ENCODE measurements at regions not wholly inside any gene's neighbourhood (a gene's known extent, or its start where the extent isn't known, plus 50 kb on each side); places are given as distances from the start of the nearest gene placed in this dataset.
"Not testable (repeated sequence)": the region's sequence is repeated elsewhere in the genome, so short reads cannot be mapped to it uniquely, and the experiment has no call there.

DNA sequence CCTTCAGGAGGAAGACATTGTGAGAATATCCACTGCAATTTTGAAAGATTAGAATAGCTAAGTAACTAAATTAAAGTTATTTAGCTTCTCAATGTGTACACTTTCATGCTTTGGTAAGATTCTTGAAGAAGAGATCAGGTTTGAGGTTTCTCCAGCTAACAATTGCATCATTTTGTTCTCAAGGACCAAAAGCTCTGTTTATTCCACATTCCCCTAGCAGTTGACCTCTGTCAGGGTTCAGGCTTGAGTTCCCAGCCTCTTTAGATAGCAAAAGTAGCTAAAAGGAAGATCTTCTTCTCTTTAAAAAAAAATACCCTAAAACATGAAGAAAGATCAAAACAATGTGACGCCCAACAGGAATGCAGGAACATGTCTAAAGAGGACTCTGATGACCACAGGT, 179.4 kb upstream of the IGFBP3 start:
- Histone ChIP-seq H3K27ac (ENCODE audit: low read depth, low read length) (no peak overlapping the region), H3K4me1 (ENCODE audit: control insufficient read depth, insufficient read depth, low read length) (no peaks in the 10 kb centered on the region), H3K27me3 (ENCODE audit: control insufficient read depth, insufficient read depth, low read length) (no peaks in the 10 kb centered on the region), H3K36me3 (ENCODE audit: control insufficient read depth, insufficient read depth, low read length) (no peaks in the 10 kb centered on the region), H3K9me3 (ENCODE audit: control insufficient read depth, insufficient read depth, low read length) (no peaks in the 10 kb centered on the region), H3K4me3 (ENCODE audit: low read depth, low read length) (no peak overlapping the region)
- 100% methylated on average over 1 of the region's 1 CpG for WGBS (ENCODE audit: insufficient coverage)
- no peak for DNase-seq (ENCODE audit: low read depth in 4 of 6, low spot score in 6 of 6)

- DNase-seq (ENCODE audit: low read depth in 4 of 6, low spot score in 6 of 6), result no peak
- WGBS (ENCODE audit: insufficient coverage), result no CpG with 5 or more reads among the region's 1 CpG
These were observed 178.0 kb upstream of the IGFBP3 start for GRCh38 chr7:46099076-46099475.

GRCh38 chr7:46091071-46091470, 170.0 kb upstream of the IGFBP3 start:
- Histone ChIP-seq H3K9me3 (ENCODE audit: control insufficient read depth, insufficient read depth, low read length) (no peaks in the 10 kb centered on the region), H3K27ac (ENCODE audit: low read depth, low read length) (no peak overlapping the region), H3K4me3 (ENCODE audit: low read depth, low read length) (no peak overlapping the region), H3K36me3 (ENCODE audit: control insufficient read depth, insufficient read depth, low read length) (no peaks in the 10 kb centered on the region), H3K4me1 (ENCODE audit: control insufficient read depth, insufficient read depth, low read length) (no peaks in the 10 kb centered on the region), H3K27me3 (ENCODE audit: control insufficient read depth, insufficient read depth, low read length) (no peaks in the 10 kb centered on the region)
- no CpG with 5 or more reads among the region's 1 CpG for WGBS (ENCODE audit: insufficient coverage)
- no peak for DNase-seq (ENCODE audit: low read depth in 4 of 6, low spot score in 6 of 6)

More at GRCh38 chr7:46099076-46099475, 178.0 kb upstream of the IGFBP3 start:
- Histone ChIP-seq H3K9me3 (ENCODE audit: control insufficient read depth, insufficient read depth, low read length) (no peaks in the 10 kb centered on the region), H3K36me3 (ENCODE audit: control insufficient read depth, insufficient read depth, low read length) (no peaks in the 10 kb centered on the region), H3K4me3 (ENCODE audit: low read depth, low read length) (no peak overlapping the region), H3K4me1 (ENCODE audit: control insufficient read depth, insufficient read depth, low read length) (no peaks in the 10 kb centered on the region), H3K27ac (ENCODE audit: low read depth, low read length) (no peak overlapping the region), H3K27me3 (ENCODE audit: control insufficient read depth, insufficient read depth, low read length) (no peaks in the 10 kb centered on the region)

- Histone ChIP-seq H3K4me3 (ENCODE audit: low read depth, low read length) (no peak overlapping the region), H3K36me3 (ENCODE audit: control insufficient read depth, insufficient read depth, low read length) (no peaks in the 10 kb centered on the region), H3K4me1 (ENCODE audit: control insufficient read depth, insufficient read depth, low read length) (no peaks in the 10 kb centered on the region), H3K27ac (ENCODE audit: low read depth, low read length) (no peak overlapping the region), H3K27me3 (ENCODE audit: control insufficient read depth, insufficient read depth, low read length) (no peaks in the 10 kb centered on the region), H3K9me3 (ENCODE audit: control insufficient read depth, insufficient read depth, low read length) (no peaks in the 10 kb centered on the region)
- DNase-seq (ENCODE audit: low read depth in 4 of 6, low spot score in 6 of 6), result no peak
- no CpG with 5 or more reads among the region's 1 CpG for WGBS (ENCODE audit: insufficient coverage)
These were observed 168.2 kb upstream of the IGFBP3 start for GRCh38 chr7:46089281-46089680.

GRCh38 chr7:46088486-46088885, 167.4 kb upstream of the IGFBP3 start:
- not testable (repeated sequence) for H3K4me1 ChIP-seq (ENCODE audit: control insufficient read depth, insufficient read depth, low read length); H3K27ac ChIP-seq (ENCODE audit: low read depth, low read length); H3K36me3 ChIP-seq (ENCODE audit: control insufficient read depth, insufficient read depth, low read length); H3K27me3 ChIP-seq (ENCODE audit: control insufficient read depth, insufficient read depth, low read length); DNase-seq (ENCODE audit: low read depth in 4 of 6, low spot score in 6 of 6); H3K4me3 ChIP-seq (ENCODE audit: low read depth, low read length); H3K9me3 ChIP-seq (ENCODE audit: control insufficient read depth, insufficient read depth, low read length)
- 96% methylated on average over 2 of the region's 2 CpGs for WGBS (ENCODE audit: insufficient coverage)

DNA sequence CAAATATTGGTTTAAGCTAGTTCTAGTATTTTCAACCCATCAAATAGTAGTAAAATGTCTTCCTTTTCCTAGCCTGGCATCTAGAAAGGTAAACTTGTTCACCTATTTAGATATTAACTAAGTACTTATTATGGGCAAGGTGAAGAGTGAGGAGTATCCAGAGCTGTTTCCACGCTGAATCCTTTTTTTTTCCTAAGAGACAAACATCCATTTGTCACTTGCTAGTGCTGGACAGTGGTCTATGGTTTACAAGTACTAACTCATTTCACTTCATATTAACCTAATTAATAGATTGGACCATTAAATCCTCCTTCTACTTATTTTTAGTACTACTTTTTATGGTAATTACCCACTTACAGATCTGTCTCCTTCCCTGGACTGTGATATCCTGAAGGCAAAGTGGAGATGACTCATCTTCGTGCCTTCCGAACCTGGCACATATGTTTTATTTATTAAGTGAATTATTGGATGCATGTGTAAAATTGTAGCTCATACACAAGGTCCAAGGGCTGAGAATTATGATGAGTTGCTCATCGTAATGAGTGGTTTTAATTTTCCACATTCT, 159.6 kb upstream of the IGFBP3 start:
- Histone ChIP-seq H3K27me3 (ENCODE audit: control insufficient read depth, insufficient read depth, low read length) (no peaks in the 10 kb centered on the region), H3K36me3 (ENCODE audit: control insufficient read depth, insufficient read depth, low read length) (no peaks in the 10 kb centered on the region), H3K27ac (ENCODE audit: low read depth, low read length) (no peak overlapping the region), H3K9me3 (ENCODE audit: control insufficient read depth, insufficient read depth, low read length) (no peaks in the 10 kb centered on the region), H3K4me3 (ENCODE audit: low read depth, low read length) (no peak overlapping the region), H3K4me1 (ENCODE audit: control insufficient read depth, insufficient read depth, low read length) (no peaks in the 10 kb centered on the region)
- DNase-seq (ENCODE audit: low read depth in 4 of 6, low spot score in 6 of 6), result no peak
- no CpG with 5 or more reads among the region's 4 CpGs for WGBS (ENCODE audit: insufficient coverage)

- WGBS (ENCODE audit: insufficient coverage), result no CpG with 5 or more reads among the region's 2 CpGs
- H3K4me3 ChIP-seq (ENCODE audit: low read depth, low read length), result no peak overlapping the region
These were observed 158.3 kb upstream of the IGFBP3 start for GRCh38 chr7:46079421-46079820.

GRCh38 chr7:46076527-46076926, 155.5 kb upstream of the IGFBP3 start:
- Histone ChIP-seq H3K27ac (ENCODE audit: low read depth, low read length) (no peak overlapping the region), H3K4me1 (ENCODE audit: control insufficient read depth, insufficient read depth, low read length) (no peaks in the 10 kb centered on the region), H3K9me3 (ENCODE audit: control insufficient read depth, insufficient read depth, low read length) (no peaks in the 10 kb centered on the region), H3K4me3 (ENCODE audit: low read depth, low read length) (no peak overlapping the region), H3K27me3 (ENCODE audit: control insufficient read depth, insufficient read depth, low read length) (no peaks in the 10 kb centered on the region), H3K36me3 (ENCODE audit: control insufficient read depth, insufficient read depth, low read length) (no peaks in the 10 kb centered on the region)
- WGBS (ENCODE audit: insufficient coverage), result no CpG with 5 or more reads among the region's 1 CpG
- no peak for DNase-seq (ENCODE audit: low read depth in 4 of 6, low spot score in 6 of 6)

More at GRCh38 chr7:46079421-46079820, 158.3 kb upstream of the IGFBP3 start:
- DNase-seq (ENCODE audit: low read depth in 4 of 6, low spot score in 6 of 6), result no peak
- Histone ChIP-seq H3K4me1 (ENCODE audit: control insufficient read depth, insufficient read depth, low read length) (no peaks in the 10 kb centered on the region), H3K27me3 (ENCODE audit: control insufficient read depth, insufficient read depth, low read length) (no peaks in the 10 kb centered on the region), H3K27ac (ENCODE audit: low read depth, low read length) (no peak overlapping the region), H3K9me3 (ENCODE audit: control insufficient read depth, insufficient read depth, low read length) (no peaks in the 10 kb centered on the region), H3K36me3 (ENCODE audit: control insufficient read depth, insufficient read depth, low read length) (no peaks in the 10 kb centered on the region)

GRCh38 chr7:46072722-46073121, 151.7 kb upstream of the IGFBP3 start:
- no peaks in the 10 kb centered on the region for H3K9me3 ChIP-seq (ENCODE audit: control insufficient read depth, insufficient read depth, low read length)
- no peaks in the 10 kb centered on the region for H3K36me3 ChIP-seq (ENCODE audit: control insufficient read depth, insufficient read depth, low read length)
- H3K27me3 ChIP-seq (ENCODE audit: control insufficient read depth, insufficient read depth, low read length), result no peaks in the 10 kb centered on the region
- DNase-seq (ENCODE audit: low read depth in 4 of 6, low spot score in 6 of 6), result peak in 1 of 6 donors; percentile 12
- no peak overlapping the region for H3K4me3 ChIP-seq (ENCODE audit: low read depth, low read length)
- no peak overlapping the region for H3K27ac ChIP-seq (ENCODE audit: low read depth, low read length)
- H3K4me1 ChIP-seq (ENCODE audit: control insufficient read depth, insufficient read depth, low read length), result no peaks in the 10 kb centered on the region

DNA sequence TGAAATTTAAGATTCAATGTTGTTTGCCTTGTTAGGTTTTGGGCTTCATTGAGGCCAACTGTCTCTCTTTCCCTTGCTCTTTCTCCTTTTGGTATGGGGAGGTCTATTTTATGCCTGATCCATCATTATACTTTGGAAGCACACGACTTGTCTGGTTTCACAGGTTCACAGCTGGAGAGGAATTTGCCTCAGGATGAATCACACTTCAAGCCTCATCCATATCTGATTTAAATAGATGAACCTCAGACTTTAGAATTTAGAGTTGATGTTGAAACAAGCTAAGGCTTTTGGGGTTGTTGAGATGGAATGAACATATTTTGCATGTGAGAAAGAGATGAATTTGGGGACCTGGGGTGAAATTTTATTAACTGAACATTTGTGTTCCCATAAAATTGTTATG, 150.5 kb upstream of the IGFBP3 start:
- Histone ChIP-seq H3K4me3 (ENCODE audit: low read depth, low read length) (no peak overlapping the region), H3K27ac (ENCODE audit: low read depth, low read length) (no peak overlapping the region), H3K36me3 (ENCODE audit: control insufficient read depth, insufficient read depth, low read length) (no peaks in the 10 kb centered on the region), H3K4me1 (ENCODE audit: control insufficient read depth, insufficient read depth, low read length) (no peaks in the 10 kb centered on the region), H3K9me3 (ENCODE audit: control insufficient read depth, insufficient read depth, low read length) (no peaks in the 10 kb centered on the region), H3K27me3 (ENCODE audit: control insufficient read depth, insufficient read depth, low read length) (no peaks in the 10 kb centered on the region)
- DNase-seq (ENCODE audit: low read depth in 4 of 6, low spot score in 6 of 6), result no peak
- WGBS (ENCODE audit: insufficient coverage), result no CpG with 5 or more reads among the region's 1 CpG

All from spinal cord (tissue), 9 donors.